ENCODE measurements at regions not wholly inside any gene's neighbourhood (a gene's known extent, or its start where the extent isn't known, plus 50 kb on each side); places are given as distances from the start of the nearest gene placed in this dataset.

GRCh38 chr20:57025666-57026224 lies 240.7 kb downstream of the BMP7 start:
- Histone ChIP-seq H3K27me3 (peaks cover 2% of the 10 kb centered on the region), H3K4me1 (no peaks in the 10 kb centered on the region), H3K36me3 (no peaks in the 10 kb centered on the region), H3K9me3 (no peaks in the 10 kb centered on the region), H3K4me3 (ENCODE audit: low read depth, low read length) (no peak overlapping the region)
- DNase-seq: no peak
- TF ChIP-seq, protein P1, sequence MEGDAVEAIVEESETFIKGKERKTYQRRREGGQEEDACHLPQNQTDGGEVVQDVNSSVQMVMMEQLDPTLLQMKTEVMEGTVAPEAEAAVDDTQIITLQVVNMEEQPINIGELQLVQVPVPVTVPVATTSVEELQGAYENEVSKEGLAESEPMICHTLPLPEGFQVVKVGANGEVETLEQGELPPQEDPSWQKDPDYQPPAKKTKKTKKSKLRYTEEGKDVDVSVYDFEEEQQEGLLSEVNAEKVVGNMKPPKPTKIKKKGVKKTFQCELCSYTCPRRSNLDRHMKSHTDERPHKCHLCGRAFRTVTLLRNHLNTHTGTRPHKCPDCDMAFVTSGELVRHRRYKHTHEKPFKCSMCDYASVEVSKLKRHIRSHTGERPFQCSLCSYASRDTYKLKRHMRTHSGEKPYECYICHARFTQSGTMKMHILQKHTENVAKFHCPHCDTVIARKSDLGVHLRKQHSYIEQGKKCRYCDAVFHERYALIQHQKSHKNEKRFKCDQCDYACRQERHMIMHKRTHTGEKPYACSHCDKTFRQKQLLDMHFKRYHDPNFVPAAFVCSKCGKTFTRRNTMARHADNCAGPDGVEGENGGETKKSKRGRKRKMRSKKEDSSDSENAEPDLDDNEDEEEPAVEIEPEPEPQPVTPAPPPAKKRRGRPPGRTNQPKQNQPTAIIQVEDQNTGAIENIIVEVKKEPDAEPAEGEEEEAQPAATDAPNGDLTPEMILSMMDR (IDR thresholded peaks at IDR 0.05; ENCODE audit: low read depth, low read length): no peak

DNA sequence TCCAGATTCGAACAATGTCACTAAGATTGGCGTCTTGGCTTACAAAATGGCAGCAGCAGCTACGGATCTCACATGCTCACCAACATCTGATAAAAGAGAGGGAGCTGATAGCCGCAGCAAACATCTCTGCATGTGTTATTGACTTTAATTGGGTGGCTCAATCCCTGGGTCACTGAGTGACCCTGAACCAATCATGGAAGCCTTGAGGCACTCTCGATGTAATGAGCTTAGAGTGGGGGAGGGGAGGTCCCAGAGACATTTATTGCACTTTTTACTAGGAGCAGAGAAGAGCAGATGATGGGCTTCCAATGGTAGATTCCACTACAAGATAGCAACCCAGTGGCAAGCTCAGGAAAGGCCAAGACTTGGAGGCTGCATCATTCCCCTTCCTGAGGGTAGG lies 238.7 kb downstream of the BMP7 start:
- H3K9me3 ChIP-seq: no peaks in the 10 kb centered on the region
- no peak overlapping the region for H3K4me3 ChIP-seq (ENCODE audit: low read depth, low read length)
- no peak for DNase-seq
- TF ChIP-seq, protein P1 (IDR thresholded peaks at IDR 0.05; ENCODE audit: low read depth, low read length): no peak
- no peaks in the 10 kb centered on the region for H3K4me1 ChIP-seq
- H3K36me3 ChIP-seq: no peaks in the 10 kb centered on the region
- no peaks in the 10 kb centered on the region for H3K27me3 ChIP-seq

DNA sequence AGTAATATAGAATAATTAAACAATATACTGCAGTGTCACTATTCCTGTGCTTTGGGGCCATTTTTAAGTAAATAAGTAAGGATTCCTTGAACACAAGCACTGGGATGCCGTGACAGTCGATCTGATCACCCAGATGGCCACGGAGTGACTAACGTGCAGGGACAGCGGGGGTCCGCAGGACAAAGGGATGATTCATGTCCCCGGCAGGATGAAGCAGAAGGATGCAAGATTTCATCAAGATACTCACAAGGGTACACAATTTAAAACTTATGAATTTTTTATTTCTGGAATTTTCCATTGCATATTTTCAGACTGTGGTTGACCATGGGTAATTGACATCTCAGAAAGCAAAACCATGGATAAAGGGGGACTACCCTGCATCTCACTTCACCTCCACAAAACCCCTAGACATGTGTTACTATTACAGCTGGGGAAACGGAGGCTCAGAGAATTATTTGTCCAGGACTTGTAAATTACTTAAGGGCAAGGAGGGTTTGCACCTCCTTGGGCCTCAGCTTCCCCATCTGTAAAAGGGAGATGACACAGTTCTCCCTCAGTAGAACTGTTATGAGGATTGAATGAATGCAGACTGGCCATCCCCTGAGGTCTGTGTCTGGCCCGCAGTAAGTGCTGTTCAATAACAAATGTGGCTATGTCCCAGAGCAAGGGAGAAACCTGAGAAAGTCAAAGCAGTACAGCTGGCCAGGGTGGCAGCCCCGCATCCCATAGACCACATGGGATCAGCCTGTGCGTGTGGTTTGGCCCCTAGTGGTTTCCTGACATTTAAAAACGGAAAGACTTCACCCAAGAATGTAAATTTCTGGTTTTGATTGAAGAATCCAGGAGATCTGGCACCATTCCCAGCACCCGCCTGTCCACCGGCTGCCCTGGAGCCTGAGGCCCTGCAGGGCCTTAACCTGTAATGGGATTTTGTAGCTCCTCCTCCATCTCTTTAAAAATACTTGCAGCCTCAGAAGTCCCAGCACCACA lies 235.5 kb downstream of the BMP7 start:
- Histone ChIP-seq H3K36me3 (no peaks in the 10 kb centered on the region), H3K27me3 (no peaks in the 10 kb centered on the region), H3K4me1 (no peaks in the 10 kb centered on the region), H3K9me3 (no peaks in the 10 kb centered on the region), H3K4me3 (ENCODE audit: low read depth, low read length) (no peak overlapping the region)
- DNase-seq: no peak
- TF ChIP-seq, protein P1 (IDR thresholded peaks at IDR 0.05; ENCODE audit: low read depth, low read length): no peak

- Histone ChIP-seq H3K36me3 (no peaks in the 10 kb centered on the region), H3K9me3 (no peaks in the 10 kb centered on the region), H3K4me1 (no peaks in the 10 kb centered on the region), H3K27me3 (no peaks in the 10 kb centered on the region), H3K4me3 (ENCODE audit: low read depth, low read length) (no peak overlapping the region)
- no peak for DNase-seq
- TF ChIP-seq, protein P1 (IDR thresholded peaks at IDR 0.05; ENCODE audit: low read depth, low read length): no peak
These were observed 234.5 kb downstream of the BMP7 start for GRCh38 chr20:57031867-57032355.

GRCh38 chr20:57032847-57033246 lies 233.6 kb downstream of the BMP7 start:
- no peaks in the 10 kb centered on the region for H3K4me1 ChIP-seq
- TF ChIP-seq, protein P1 (IDR thresholded peaks at IDR 0.05; ENCODE audit: low read depth, low read length): no peak
- no peak for DNase-seq
- no peaks in the 10 kb centered on the region for H3K27me3 ChIP-seq
- H3K9me3 ChIP-seq: no peaks in the 10 kb centered on the region
- H3K4me3 ChIP-seq (ENCODE audit: low read depth, low read length): no peak overlapping the region
- no peaks in the 10 kb centered on the region for H3K36me3 ChIP-seq

DNA sequence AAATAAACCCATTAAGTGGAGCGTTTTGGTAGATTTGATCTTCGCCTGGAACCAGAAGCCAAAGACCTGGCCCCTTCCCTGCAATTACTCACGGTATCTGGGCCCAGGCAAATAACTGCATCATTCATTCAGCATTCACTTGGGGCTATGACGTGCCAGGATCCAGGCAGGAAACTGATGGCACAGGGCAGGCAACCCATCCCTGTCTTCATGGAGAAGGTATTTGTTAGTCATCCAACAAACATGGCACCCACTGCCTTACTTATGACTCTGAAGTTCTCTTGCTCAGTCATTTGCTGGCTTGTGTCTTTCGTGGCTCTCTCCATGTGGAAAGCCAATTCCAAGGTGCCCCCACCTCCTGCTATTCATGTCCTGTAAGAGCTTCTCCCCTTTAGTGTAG lies 232.4 kb downstream of the BMP7 start:
- no peak overlapping the region for H3K4me3 ChIP-seq (ENCODE audit: low read depth, low read length)
- no peak for DNase-seq

More for the DNA sequence above, 232.4 kb downstream of the BMP7 start:
- Histone ChIP-seq H3K9me3 (no peaks in the 10 kb centered on the region), H3K4me1 (no peaks in the 10 kb centered on the region), H3K27me3 (no peaks in the 10 kb centered on the region), H3K36me3 (no peaks in the 10 kb centered on the region)
- TF ChIP-seq, protein P1 (IDR thresholded peaks at IDR 0.05; ENCODE audit: low read depth, low read length): no peak

Measured in BE2C (cell line).